ENCODE measurements at regions not wholly inside any gene's neighbourhood (a gene's known extent, or its start where the extent isn't known, plus 50 kb on each side); places are given as distances from the start of the nearest gene placed in this dataset.

GRCh38 chr6:68239034-68239433 lies 396.0 kb upstream of the ADGRB3 start:
- Histone ChIP-seq H3K4ac (replicated peaks; ENCODE audit: insufficient read length, low read depth, low read length) (no peak overlapping the region), H3K27me3 (replicated peaks in 1 of 4; ENCODE audit: control insufficient read depth in 3 of 4, extremely low read depth in 1 of 4, insufficient read depth in 3 of 4, low read length in 3 of 4) (no peaks in the 10 kb centered on the region), H2AK5ac (ENCODE audit: low read depth, low read length) (no peak overlapping the region), H2BK20ac (ENCODE audit: low read length) (no peak overlapping the region), H3K27ac (ENCODE audit: low read depth, low read length) (no peak overlapping the region), H3K79me1 (ENCODE audit: low read depth, low read length) (no peaks in the 10 kb centered on the region), H3K56ac (replicated peaks; ENCODE audit: insufficient read length, low read depth, low read length) (no peak overlapping the region), H4K5ac (ENCODE audit: insufficient read length, low read depth, low read length) (no peak overlapping the region), H3K9ac (replicated peaks in 1 of 4; ENCODE audit: extremely low read depth in 1 of 4, low read depth in 3 of 4, low read length in 3 of 4) (no peak overlapping the region), H2AFZ (ENCODE audit: low read length) (no peak overlapping the region), H3K79me2 (ENCODE audit: control insufficient read depth in 1 of 2, insufficient read depth in 2 of 2, low read length in 2 of 2) (no peaks in the 10 kb centered on the region), H2BK120ac (replicated peaks; ENCODE audit: low read depth, low read length) (no peak overlapping the region), H2BK12ac (ENCODE audit: low read depth, low read length) (no peak overlapping the region), H3K23me2 (ENCODE audit: low read depth, low read length) (no peaks in the 10 kb centered on the region), H3K4me2 (ENCODE audit: insufficient read depth in 1 of 2, low read depth in 2 of 2, low read length in 2 of 2) (no peak overlapping the region), H3K14ac (ENCODE audit: insufficient read length) (no peak overlapping the region), H3K36me3 (ENCODE audit: control insufficient read depth in 2 of 4, insufficient read depth in 4 of 4, low read length in 3 of 4) (no peaks in the 10 kb centered on the region), H4K8ac (ENCODE audit: extremely low read depth, insufficient read depth, low read length) (no peak overlapping the region), H4K91ac (replicated peaks; ENCODE audit: insufficient read length, low read length) (no peak overlapping the region), H3K4me3 (ENCODE audit: extremely low read depth in 1 of 4, insufficient read depth in 2 of 4, low read depth in 3 of 4, low read length in 4 of 4) (no peak overlapping the region), H3K4me1 (replicated peaks in 1 of 4; ENCODE audit: control insufficient read depth in 3 of 4, insufficient read depth in 4 of 4, low read length in 3 of 4) (no peaks in the 10 kb centered on the region), H4K20me1 (replicated peaks in 1 of 2; ENCODE audit: control insufficient read depth in 1 of 2, insufficient read depth in 2 of 2, low read length in 2 of 2) (no peaks in the 10 kb centered on the region), H3K18ac (ENCODE audit: extremely low read depth, low read length) (no peak overlapping the region), H3K9me3 (ENCODE audit: insufficient read depth in 2 of 2, low read depth in 1 of 2, low read length in 1 of 2) (no peaks in the 10 kb centered on the region), H3K23ac (ENCODE audit: insufficient read length) (no peak overlapping the region), H2BK5ac (ENCODE audit: low read depth, low read length) (no peak overlapping the region), H2BK15ac (ENCODE audit: low read length) (no peak overlapping the region)
- WGBS, 2 experiments (ENCODE audit: extremely low coverage in 1 of 2, insufficient coverage in 1 of 2, insufficient read length in 1 of 2, insufficient replicate concordance in 2 of 2, low coverage in 1 of 2, low lambda C conversion rate in 2 of 2, missing lambda C conversion rate in 1 of 2), result 68% methylated on average over 2 of the region's 2 CpGs; no CpG with 5 or more reads in 1 of the 2 experiments
- ChIA-PET POLR2A (ENCODE audit: partially characterized antibody) (no interaction called here), CTCF (ENCODE audit: partially characterized antibody) (interaction anchor here (2.0 kb wide), 1 partner anchor 13 kb away, joined by 8 read pairs; no protein-coding TSS in a partner anchor)
- DNase-seq (ENCODE audit: low read depth in 1 of 2, low spot score in 2 of 2) (no peak), FAIRE-seq (no peak)
- TF ChIP-seq ATF2 (IDR thresholded peaks at IDR 0.05; ENCODE audit: low read length) (no peak), HDAC6 (IDR thresholded peaks at IDR 0.05; ENCODE audit: low read depth, low read length) (no peak), SUZ12 (IDR thresholded peaks at IDR 0.05; ENCODE audit: low read length) (no peak), NANOG (IDR thresholded peaks at IDR 0.05; ENCODE audit: insufficient read depth, low read depth, low read length, poor library complexity, severe bottlenecking) (no peak), TAF1 (IDR thresholded peaks at IDR 0.05; ENCODE audit: low read depth, low read length) (no peak), GTF2F1 (IDR thresholded peaks at IDR 0.05; ENCODE audit: borderline replicate concordance, low read depth, low read length) (no peak), SP2 (IDR thresholded peaks at IDR 0.05; ENCODE audit: low read length) (no peak), FOSL1 (IDR thresholded peaks at IDR 0.05; ENCODE audit: insufficient read depth, low read depth, low read length) (no peak), E2F6 (IDR thresholded peaks at IDR 0.05) (no peak), RXRA (IDR thresholded peaks at IDR 0.05; ENCODE audit: insufficient read depth, low read depth, low read length) (no peak), RBBP5 (IDR thresholded peaks at IDR 0.05; ENCODE audit: borderline replicate concordance, low read depth, low read length) (no peak), ATF3 (IDR thresholded peaks at IDR 0.05; ENCODE audit: insufficient read depth, low read depth, low read length) (no peak)

Data from H1 (cell line).